ENCODE measurements at regions not wholly inside any gene's neighbourhood (a gene's known extent, or its start where the extent isn't known, plus 50 kb on each side); places are given as distances from the start of the nearest gene placed in this dataset.
"Not testable (repeated sequence)": the region's sequence is repeated elsewhere in the genome, so short reads cannot be mapped to it uniquely, and the experiment has no call there.

GRCh38 chr22:22372086-22372485, 127.5 kb downstream of the VPREB1 start:
- no peak for DNase-seq (ENCODE audit: low spot score)

GRCh38 chr22:22374163-22374562, 129.6 kb downstream of the VPREB1 start:
- no peak for DNase-seq (ENCODE audit: low spot score)

GRCh38 chr22:22374579-22374978, 130.0 kb downstream of the VPREB1 start:
- no peak for DNase-seq (ENCODE audit: low spot score)

- DNase-seq (ENCODE audit: low spot score) = no peak
Measured at GRCh38 chr22:22375576-22376351, 131.2 kb downstream of the VPREB1 start.

- DNase-seq (ENCODE audit: low spot score) = no peak
Measured at GRCh38 chr22:22376352-22376706, 131.7 kb downstream of the VPREB1 start.

GRCh38 chr22:22376884-22377283, 131.7 kb downstream of the ZNF280B start:
- not testable (repeated sequence) for DNase-seq (ENCODE audit: low spot score)

GRCh38 chr22:22377335-22377734, 131.2 kb downstream of the ZNF280B start:
- DNase-seq (ENCODE audit: low spot score) = no peak

- DNase-seq (ENCODE audit: low spot score) = no peak
Measured at GRCh38 chr22:22378446-22379415, 129.8 kb downstream of the ZNF280B start.

- no peak for DNase-seq (ENCODE audit: low spot score)
Measured at GRCh38 chr22:22380098-22381030, 128.2 kb downstream of the ZNF280B start.

GRCh38 chr22:22381292-22381691, 127.2 kb downstream of the ZNF280B start:
- not testable (repeated sequence) for DNase-seq (ENCODE audit: low spot score)

GRCh38 chr22:22384267-22384666, 124.3 kb downstream of the ZNF280B start:
- DNase-seq (ENCODE audit: low spot score) = no peak

- DNase-seq (ENCODE audit: low spot score) = no peak
Measured at GRCh38 chr22:22384668-22385244, 123.8 kb downstream of the ZNF280B start.

GRCh38 chr22:22386602-22387385, 121.7 kb downstream of the ZNF280B start:
- DNase-seq (ENCODE audit: low spot score) = no peak

- no peak for DNase-seq (ENCODE audit: low spot score)
Measured at GRCh38 chr22:22387386-22387736, 121.2 kb downstream of the ZNF280B start.

- DNase-seq (ENCODE audit: low spot score) = no peak
Measured at GRCh38 chr22:22388090-22388489, 120.5 kb downstream of the ZNF280B start.

- no peak for DNase-seq (ENCODE audit: low spot score)
Measured at GRCh38 chr22:22388494-22388893, 120.0 kb downstream of the ZNF280B start.

GRCh38 chr22:22389467-22389866, 119.1 kb downstream of the ZNF280B start:
- DNase-seq (ENCODE audit: low spot score) = no peak

GRCh38 chr22:22390989-22391388, 117.6 kb downstream of the ZNF280B start:
- no peak for DNase-seq (ENCODE audit: low spot score)

GRCh38 chr22:22391543-22391942, 117.0 kb downstream of the ZNF280B start:
- no peak for DNase-seq (ENCODE audit: low spot score)

- DNase-seq (ENCODE audit: low spot score) = no peak
Measured at GRCh38 chr22:22392131-22392530, 116.4 kb downstream of the ZNF280B start.

- DNase-seq (ENCODE audit: low spot score) = no peak
Measured at GRCh38 chr22:22394591-22394990, 114.0 kb downstream of the ZNF280B start.

All from kidney capillary endothelial cell (primary cell).